ENCODE measurements at regions not wholly inside any gene's neighbourhood (a gene's known extent, or its start where the extent isn't known, plus 50 kb on each side); places are given as distances from the start of the nearest gene placed in this dataset.

- H3K27me3 Mint-ChIP-seq (ENCODE audit: insufficient read depth, low read depth, poor library complexity), result no peaks in the 10 kb centered on the region
- H3K9me3 Mint-ChIP-seq, result no peaks in the 10 kb centered on the region
- ATAC-seq (no peak), DNase-seq (ENCODE audit: low spot score) (no peak)
- peaks cover 4% of the 10 kb centered on the region; the same call in 1 of the 3 replicates for H3K4me1 Mint-ChIP-seq
- no peaks in the 10 kb centered on the region for H4K20me1 ChIP-seq (replicated peaks; ENCODE audit: insufficient read depth)
- no peak overlapping the region for H3K4me3 ChIP-seq
- TF ChIP-seq EZH2 (IDR thresholded peaks at IDR 0.05; ENCODE audit: low read depth, unreplicated experiment) (no peak), ETS1 (IDR thresholded peaks at IDR 0.05) (no peak), ZNF114 (CRISPR knock-in tag; IDR thresholded peaks at IDR 0.05) (no peak), ZNF462 (CRISPR knock-in tag; IDR thresholded peaks at IDR 0.05) (no peak), POLR2AphosphoS5 (IDR thresholded peaks at IDR 0.05; ENCODE audit: low read depth) (no peak), ZNF331 (CRISPR knock-in tag; IDR thresholded peaks at IDR 0.05; ENCODE audit: low read depth) (no peak), NANOG (IDR thresholded peaks at IDR 0.05; ENCODE audit: borderline replicate concordance) (no peak), STAT1 (IDR thresholded peaks at IDR 0.05; ENCODE audit: unreplicated experiment) (no peak)
- no peaks in the 10 kb centered on the region; the same call in 1 of the 2 replicates for H3K9me2 ChIP-seq (ENCODE audit: insufficient read depth)
- no peaks in the 10 kb centered on the region for H3K36me3 ChIP-seq (ENCODE audit: insufficient read depth)
- H3K4me2 ChIP-seq, result no peak overlapping the region
- H2AFZ ChIP-seq, result no peak overlapping the region
- H3K27me3 ChIP-seq (ENCODE audit: insufficient read depth), result no peaks in the 10 kb centered on the region
- H3K36me3 Mint-ChIP-seq (ENCODE audit: low read depth), result no peaks in the 10 kb centered on the region
- H3F3A ChIP-seq (replicated peaks; ENCODE audit: low read depth), result no peaks in the 10 kb centered on the region
- no peaks in the 10 kb centered on the region; the same call in 1 of the 2 replicates for H3K4me1 ChIP-seq (ENCODE audit: insufficient read depth)
- H3K27ac Mint-ChIP-seq, result no peak overlapping the region
- H3K79me2 ChIP-seq (replicated peaks; ENCODE audit: insufficient read depth), result no peaks in the 10 kb centered on the region
- no peak overlapping the region for H3K4me3 Mint-ChIP-seq
- H3K27ac ChIP-seq (ENCODE audit: low read depth), result no peak overlapping the region
Measured at GRCh38 chr6:101146389-101146788, 247.1 kb upstream of the GRIK2 start.
